Stimulated activated CD4-positive, alpha-beta T cell treated with anti-CD3 and anti-CD28 coated beads, Interleukin-4, amount 100 ng/mL, for 4 hours (primary cell): ENCODE measurements at regions not wholly inside any gene's neighbourhood (a gene's known extent, or its start where the extent isn't known, plus 50 kb on each side); places are given as distances from the start of the nearest gene placed in this dataset.

ENCODE experiments used
- DNase-seq, 2 experiments: peaks; one replicate each; pipeline ENCODE4 v3.0.0-alpha.2; 2020

DNA sequence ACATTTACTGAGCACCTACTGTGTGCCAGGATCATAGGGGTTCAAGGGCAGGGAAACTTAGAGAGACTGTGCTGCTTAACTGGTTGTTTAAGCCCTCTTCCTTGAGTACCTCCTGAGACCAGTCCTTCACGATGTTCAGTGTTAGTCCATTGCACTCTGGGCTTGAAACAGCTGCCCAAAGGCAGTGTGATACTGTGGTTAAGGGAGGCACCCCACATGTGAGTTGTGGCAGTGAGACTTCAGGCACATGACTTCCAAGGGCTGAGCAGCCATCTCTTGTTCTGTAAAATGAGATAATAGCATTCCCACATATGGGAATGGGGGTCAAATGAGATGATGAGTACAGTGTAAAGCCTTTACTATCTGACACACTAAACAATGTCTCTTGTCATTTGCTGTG is 75.1 kb downstream of the LINGO1 start:
- no peak for DNase-seq

GRCh38 chr15:77557144-77557543 is 75.6 kb downstream of the LINGO1 start:
- DNase-seq, result no peak

GRCh38 chr15:77556622-77557021 is 76.1 kb downstream of the LINGO1 start:
- DNase-seq, result no peak

DNA sequence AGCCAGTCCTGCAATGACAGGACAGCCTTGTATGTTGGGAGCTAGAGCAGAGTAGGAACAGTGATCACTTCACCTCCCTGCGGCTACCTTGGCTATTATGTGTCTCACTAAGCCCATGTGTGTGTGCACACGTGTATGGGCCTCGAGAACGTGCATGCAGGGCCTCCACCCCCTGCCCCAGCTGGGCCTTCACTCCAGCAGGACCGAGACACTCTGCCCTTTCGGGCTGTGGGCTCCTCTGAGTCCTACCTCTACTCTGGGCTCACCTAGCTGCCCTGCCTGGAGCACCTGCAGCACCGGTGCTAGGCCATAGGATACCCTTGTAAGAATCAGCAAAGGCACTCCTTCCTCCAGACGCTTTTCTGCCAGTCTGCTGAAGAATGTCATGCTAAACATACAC is 77.5 kb downstream of the LINGO1 start:
- no peak for DNase-seq

GRCh38 chr15:77554306-77555080 is 78.2 kb downstream of the LINGO1 start:
- no peak for DNase-seq

DNA sequence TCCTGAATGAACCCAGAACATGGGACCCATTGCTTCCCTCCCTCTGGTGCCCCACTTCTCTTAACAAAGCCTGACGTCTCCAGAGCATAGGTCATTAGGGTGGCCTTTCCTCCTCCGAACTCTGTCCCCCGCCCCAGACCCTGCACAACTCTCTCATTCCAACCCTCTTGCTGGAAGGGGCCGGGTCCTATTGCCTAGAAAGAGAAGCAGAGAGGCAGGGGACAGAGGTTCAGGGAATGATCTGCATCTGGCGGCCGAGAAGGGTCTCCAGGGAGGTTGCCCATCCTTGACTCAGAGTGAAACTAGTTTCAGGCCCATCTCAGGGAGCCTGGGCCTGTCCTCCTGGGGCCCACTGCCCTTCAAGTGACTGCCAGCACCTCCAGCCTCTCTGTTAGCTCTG is 79.0 kb downstream of the LINGO1 start:
- no peak for DNase-seq

DNA sequence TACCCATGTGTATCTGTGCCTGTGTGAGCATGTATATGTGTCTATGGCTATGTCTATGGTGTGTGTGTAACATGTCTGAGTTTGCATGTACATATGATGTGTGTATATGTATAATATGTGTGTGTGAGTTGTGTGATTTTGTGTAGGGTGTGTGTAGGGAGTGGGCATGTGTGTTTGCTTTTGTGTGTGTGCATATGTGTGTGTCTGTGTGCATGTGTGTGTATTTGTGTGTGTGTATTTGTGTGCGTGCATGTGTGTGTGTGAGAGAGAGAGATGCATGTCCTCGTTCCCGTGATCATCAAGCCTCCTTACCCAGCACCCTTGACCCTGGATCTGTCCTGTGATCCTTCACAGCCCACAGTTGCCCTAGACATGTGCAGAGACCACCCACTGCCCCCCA is 79.5 kb downstream of the LINGO1 start:
- DNase-seq, result no peak

- DNase-seq, result no peak
Measured at GRCh38 chr15:77552066-77552465, 80.6 kb downstream of the LINGO1 start.

- no peak for DNase-seq
Measured at GRCh38 chr15:77550301-77551251, 82.1 kb downstream of the LINGO1 start.

GRCh38 chr15:77549576-77550288 is 83.0 kb downstream of the LINGO1 start:
- no peak for DNase-seq

GRCh38 chr15:77548589-77549557 is 83.8 kb downstream of the LINGO1 start:
- DNase-seq, result no peak

DNA sequence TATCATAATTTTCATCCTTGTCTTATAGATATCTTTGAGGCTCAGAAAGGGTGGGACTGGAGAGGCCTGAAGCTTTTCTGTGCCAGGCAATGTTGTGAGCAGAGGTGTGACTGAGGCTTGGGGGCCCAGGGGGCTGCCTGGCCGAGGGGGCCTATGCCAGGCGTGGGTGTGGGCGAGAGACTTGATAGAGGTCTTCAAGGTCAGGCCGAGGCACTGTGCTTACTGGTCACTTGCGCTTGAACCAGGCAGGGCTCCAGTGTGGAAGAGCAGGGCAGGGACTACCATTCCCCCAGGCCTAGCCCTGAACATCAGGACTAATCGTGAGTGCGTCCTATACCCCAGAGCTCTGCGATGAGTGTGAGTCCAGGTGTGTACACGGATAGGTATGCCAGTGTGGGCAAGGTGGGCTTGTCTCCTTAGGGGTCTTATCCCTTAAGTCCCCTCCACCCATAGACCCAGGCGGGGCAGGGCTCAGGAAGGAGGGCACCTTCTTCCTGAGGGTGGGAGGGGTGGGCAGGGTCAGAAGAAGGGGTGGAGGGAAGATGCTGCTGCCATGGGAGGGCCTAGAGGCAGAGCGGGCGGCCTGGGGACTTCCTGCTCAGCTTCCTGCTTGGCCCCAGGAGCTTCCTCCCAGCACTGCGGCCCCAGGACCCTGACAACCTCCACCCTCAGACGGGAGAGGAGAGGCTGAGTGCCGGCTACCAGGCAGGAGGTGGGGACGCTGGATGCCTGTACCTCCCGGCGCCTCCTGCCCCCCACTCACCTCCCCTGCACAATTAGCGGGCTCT is 84.7 kb downstream of the LINGO1 start:
- no peak for DNase-seq

DNA sequence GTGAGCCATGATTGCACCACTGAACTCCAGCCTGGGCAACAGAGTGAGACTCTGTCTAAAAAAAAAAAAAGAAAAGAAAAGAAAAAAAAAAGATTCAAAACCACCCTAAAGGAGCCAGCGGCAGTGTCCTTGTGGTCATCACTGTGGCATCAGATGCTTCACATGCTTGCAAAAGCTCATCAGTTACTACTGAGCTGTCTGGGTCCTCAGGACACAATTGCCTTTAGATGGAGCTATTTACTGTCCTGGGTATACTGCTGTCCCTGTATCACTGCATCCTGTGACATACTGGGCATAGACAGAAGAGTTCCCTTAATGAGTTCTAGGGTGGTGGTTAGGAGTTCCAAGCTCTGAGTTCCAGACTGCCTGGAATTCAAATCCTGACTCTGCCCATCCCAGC is 85.8 kb downstream of the LINGO1 start:
- no peak for DNase-seq

- no peak for DNase-seq
Measured at GRCh38 chr15:77546050-77546501, 86.6 kb downstream of the LINGO1 start.

DNA sequence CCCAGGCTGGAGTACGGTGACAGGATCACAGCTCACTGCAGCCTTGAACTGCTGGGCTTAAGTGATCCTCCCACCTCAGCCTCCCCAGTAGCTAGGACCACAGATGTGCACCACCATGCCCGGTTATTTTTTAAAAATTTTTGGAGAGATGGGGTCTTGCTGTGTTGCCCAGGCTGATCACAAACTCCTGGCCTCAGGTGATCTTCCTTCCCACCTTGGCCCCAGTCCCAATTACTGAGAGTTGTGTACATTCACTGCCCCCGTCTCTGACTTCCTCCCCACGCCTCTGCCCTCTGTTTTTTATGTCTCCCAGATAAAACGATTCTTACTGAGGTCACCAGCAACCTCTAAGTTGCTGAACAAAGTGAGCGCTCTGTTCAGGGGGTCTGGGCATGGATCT is 87.7 kb downstream of the LINGO1 start:
- no peak for DNase-seq

- no peak for DNase-seq
Measured at GRCh38 chr15:77544162-77544561, 88.5 kb downstream of the LINGO1 start.

GRCh38 chr15:77543159-77543882 is 89.4 kb downstream of the LINGO1 start:
- peak; percentile 65 to 79 for DNase-seq

DNA sequence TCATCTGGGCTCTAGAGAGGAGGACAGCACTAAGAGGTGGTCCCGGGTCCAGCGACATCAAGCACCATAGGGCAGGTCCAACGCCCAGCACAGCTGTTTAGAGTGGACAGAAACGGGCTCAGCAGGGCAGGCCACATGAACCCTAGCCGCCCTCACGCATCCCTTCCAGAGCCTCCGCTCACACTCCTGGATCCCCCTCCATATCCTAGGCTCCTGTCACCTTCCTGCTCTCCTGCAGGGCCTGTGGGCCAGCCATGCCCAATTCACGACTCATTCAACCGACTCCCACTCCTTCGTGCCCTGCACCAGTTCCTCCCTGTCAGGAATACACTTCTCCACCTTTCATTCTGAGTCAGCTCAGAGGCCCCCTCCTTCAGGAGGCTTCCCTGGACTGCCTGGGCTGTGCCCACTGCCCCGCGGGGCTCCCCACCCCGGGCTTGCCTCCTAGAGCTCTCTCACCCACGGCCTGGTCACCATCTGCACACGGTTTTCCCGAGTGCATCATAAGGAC is 90.2 kb downstream of the LINGO1 start:
- DNase-seq, result no peak

DNA sequence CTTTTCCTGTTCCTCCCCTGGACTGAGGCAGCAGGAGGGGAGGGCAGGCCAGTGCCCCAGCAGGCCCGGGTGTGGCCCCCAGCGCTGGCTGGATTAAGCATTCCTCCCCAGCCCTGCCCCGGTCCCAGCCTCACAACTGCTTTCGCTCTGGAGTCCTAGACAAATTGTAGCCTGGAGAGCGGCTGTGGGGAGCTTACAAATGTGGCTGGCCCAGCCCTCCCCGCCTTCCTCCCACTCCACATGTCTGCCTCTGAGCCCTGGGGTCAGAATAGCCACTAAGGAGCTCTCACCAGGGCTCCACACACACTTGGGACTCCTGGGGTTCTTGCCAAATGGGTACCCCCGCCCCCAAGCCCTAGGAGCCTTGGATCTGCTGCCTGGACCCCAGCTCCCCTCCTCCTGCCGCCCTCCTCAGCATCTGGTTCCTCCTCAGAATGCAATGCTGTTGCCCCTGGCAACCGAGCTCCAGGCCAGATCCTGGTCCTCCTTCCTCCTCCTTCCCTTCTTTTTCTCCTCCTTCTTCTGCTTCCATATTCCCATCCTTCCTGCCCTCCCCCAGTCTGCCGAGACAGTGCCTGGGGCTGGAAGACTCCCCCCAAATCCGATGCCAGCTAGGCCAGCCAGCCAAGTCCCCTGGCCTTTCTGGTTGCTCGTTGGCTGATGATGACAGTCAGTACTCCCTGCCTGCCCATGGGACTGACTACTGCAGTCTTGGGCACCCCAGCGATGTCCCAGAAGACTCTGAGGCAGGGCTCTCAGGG is 91.1 kb downstream of the LINGO1 start:
- no peak for DNase-seq
